Liver (tissue), 2 donors: ENCODE measurements at regions not wholly inside any gene's neighbourhood (a gene's known extent, or its start where the extent isn't known, plus 50 kb on each side); places are given as distances from the start of the nearest gene placed in this dataset.

Experiments
- FOXA1 ChIP-seq: IDR thresholded peaks from 2 replicates; pipeline ENCODE4 v1.6.1; 2016; ENCODE audit warnings: antibody characterized with exemption
- RAD21 ChIP-seq, 2 donors: IDR thresholded peaks; 2 replicates each; pipeline ENCODE4 v1.6.1; 2016; ENCODE audit warnings: antibody characterized with exemption in 2 of 2, mild to moderate bottlenecking in 2 of 2
- TAF1 ChIP-seq: conservative IDR thresholded peaks from 2 replicates; pipeline ENCODE4 v1.6.1; 2016; ENCODE audit warnings: antibody characterized with exemption, mild to moderate bottlenecking
- donor health status: healthy.

GRCh38 chrX:20477219-20477618 lies 210.5 kb upstream of the RPS6KA3 start:
- TF ChIP-seq TAF1: no peak
- no peak for TF ChIP-seq FOXA1
- no peak for TF ChIP-seq RAD21 (IDR thresholded peaks at IDR 0.05)
